ENCODE measurements at regions not wholly inside any gene's neighbourhood (a gene's known extent, or its start where the extent isn't known, plus 50 kb on each side); places are given as distances from the start of the nearest gene placed in this dataset.

DNA sequence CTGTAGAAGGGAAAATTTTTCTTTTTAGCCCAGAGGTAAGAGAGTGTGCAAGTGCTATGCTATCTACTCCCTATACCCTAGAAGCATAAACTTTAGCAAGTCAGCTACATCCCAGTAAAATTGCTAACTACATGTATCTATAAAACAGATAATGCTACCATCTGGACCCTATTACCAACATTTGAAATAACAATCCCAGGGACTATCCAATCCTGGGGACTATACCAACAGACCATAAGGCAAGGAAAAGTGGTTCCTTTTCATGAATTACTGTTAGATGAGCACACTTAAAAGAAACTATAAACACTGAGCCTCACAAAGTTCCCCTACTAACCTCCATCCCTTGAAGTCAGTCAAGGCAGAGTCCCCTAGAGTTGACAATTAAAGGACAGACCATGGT is 213.6 kb upstream of the VEGFC start:
- Histone ChIP-seq H3K9me1 (replicated peaks; ENCODE audit: control insufficient read depth, extremely low read depth, insufficient read depth, low read length) (no peaks in the 10 kb centered on the region), H3K27me3 (ENCODE audit: control insufficient read depth in 2 of 2, insufficient read depth in 2 of 2, low read length in 2 of 2) (no peaks in the 10 kb centered on the region), H3K4me2 (ENCODE audit: insufficient read depth, low read length) (no peak overlapping the region), H3K79me2 (ENCODE audit: control insufficient read depth, insufficient read depth, low read length) (no peaks in the 10 kb centered on the region), H2AFZ (ENCODE audit: low read depth, low read length) (no peak overlapping the region), H3K9me3 (replicated peaks; ENCODE audit: control insufficient read depth, insufficient read depth, low read length) (no peaks in the 10 kb centered on the region), H3K36me3 (ENCODE audit: control insufficient read depth in 2 of 2, extremely low read depth in 1 of 2, insufficient read depth in 2 of 2, low read length in 2 of 2) (no peaks in the 10 kb centered on the region), H3K4me3 (replicated peaks in 1 of 3; ENCODE audit: insufficient read depth in 1 of 3, low read depth in 1 of 3, low read length in 3 of 3) (no peak overlapping the region), H3K9ac (replicated peaks; ENCODE audit: extremely low read depth, insufficient read depth, low read length) (no peak overlapping the region), H3K4me1 (ENCODE audit: control insufficient read depth, extremely low read depth, insufficient read depth, low read length) (peaks cover 16% of the 10 kb centered on the region), H4K20me1 (replicated peaks; ENCODE audit: control insufficient read depth, extremely low read depth, insufficient read depth, low read length) (no peaks in the 10 kb centered on the region), H3K27ac (ENCODE audit: insufficient read depth, low read depth, low read length) (peak overlapping the region; percentile 45)
- ChIA-PET POLR2A (no interaction called here), CTCF (no interaction called here)
- intact Hi-C loops (cut with micrococcal nuclease) (no loop called here), dilution Hi-C loops (cut with MboI; ENCODE audit: extremely low pct_ligation_motif_present, low sequenced_read_pairs) (no loop called here)
- TF ChIP-seq, protein P1, sequence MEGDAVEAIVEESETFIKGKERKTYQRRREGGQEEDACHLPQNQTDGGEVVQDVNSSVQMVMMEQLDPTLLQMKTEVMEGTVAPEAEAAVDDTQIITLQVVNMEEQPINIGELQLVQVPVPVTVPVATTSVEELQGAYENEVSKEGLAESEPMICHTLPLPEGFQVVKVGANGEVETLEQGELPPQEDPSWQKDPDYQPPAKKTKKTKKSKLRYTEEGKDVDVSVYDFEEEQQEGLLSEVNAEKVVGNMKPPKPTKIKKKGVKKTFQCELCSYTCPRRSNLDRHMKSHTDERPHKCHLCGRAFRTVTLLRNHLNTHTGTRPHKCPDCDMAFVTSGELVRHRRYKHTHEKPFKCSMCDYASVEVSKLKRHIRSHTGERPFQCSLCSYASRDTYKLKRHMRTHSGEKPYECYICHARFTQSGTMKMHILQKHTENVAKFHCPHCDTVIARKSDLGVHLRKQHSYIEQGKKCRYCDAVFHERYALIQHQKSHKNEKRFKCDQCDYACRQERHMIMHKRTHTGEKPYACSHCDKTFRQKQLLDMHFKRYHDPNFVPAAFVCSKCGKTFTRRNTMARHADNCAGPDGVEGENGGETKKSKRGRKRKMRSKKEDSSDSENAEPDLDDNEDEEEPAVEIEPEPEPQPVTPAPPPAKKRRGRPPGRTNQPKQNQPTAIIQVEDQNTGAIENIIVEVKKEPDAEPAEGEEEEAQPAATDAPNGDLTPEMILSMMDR (IDR thresholded peaks at IDR 0.05; ENCODE audit: extremely low read depth in 1 of 2, insufficient read depth in 1 of 2, low read depth in 1 of 2, low read length in 2 of 2) = no peak
- TF ChIP-seq, protein P2, sequence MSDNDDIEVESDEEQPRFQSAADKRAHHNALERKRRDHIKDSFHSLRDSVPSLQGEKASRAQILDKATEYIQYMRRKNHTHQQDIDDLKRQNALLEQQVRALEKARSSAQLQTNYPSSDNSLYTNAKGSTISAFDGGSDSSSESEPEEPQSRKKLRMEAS (IDR thresholded peaks at IDR 0.05; ENCODE audit: insufficient read depth, insufficient read length) = no peak
- TF ChIP-seq JUN (IDR thresholded peaks at IDR 0.05; ENCODE audit: borderline replicate concordance, insufficient read depth, insufficient read length, low read depth) = no peak
- TF ChIP-seq POLR2AphosphoS5 (IDR thresholded peaks at IDR 0.05; ENCODE audit: insufficient read depth, low read depth, low read length) = no peak
- TF ChIP-seq FOS (IDR thresholded peaks at IDR 0.05; ENCODE audit: borderline replicate concordance, insufficient read depth, low read length) = no peak
- TF ChIP-seq MYC (IDR thresholded peaks at IDR 0.05; ENCODE audit: low read depth, low read length) = no peak
- no peak for TF ChIP-seq GATA2 (IDR thresholded peaks at IDR 0.05; ENCODE audit: insufficient read depth, insufficient read length, low read depth, low read length)
- no peak for TF ChIP-seq POLR2A (IDR thresholded peaks at IDR 0.05; ENCODE audit: low read depth, low read length)
- no peak for TF ChIP-seq EZH2 (IDR thresholded peaks at IDR 0.05; ENCODE audit: borderline replicate concordance, low read depth, low read length, severe bottlenecking)
- BruUV-seq (replicated peaks) = no TSS peak
- DNase-seq (ENCODE audit: low read depth, low spot score) (no peak), FAIRE-seq (no peak)
